GM12878 (cell line): ENCODE measurements at regions not wholly inside any gene's neighbourhood (a gene's known extent, or its start where the extent isn't known, plus 50 kb on each side); places are given as distances from the start of the nearest gene placed in this dataset.

Source experiments
- ATAC-seq: fragments of 200-7000 bp; cut with Tn5 transposase; 3 replicates; pipeline ENCODE4 v1.9.1; 2020; ENCODE audit warnings: mild to moderate bottlenecking, moderate library complexity
- BruUV-seq: library from RNA; stranded (reverse); fragments of 400-500 nt; replicated peaks from 2 replicates; lab custom pipeline; 2021; lab: Mats Ljungman, UMichigan
- CTCF ChIA-PET: fragments of 300-600 bp; sonication (Branson Sonifier 250); formaldehyde crosslinking; extraction: SDS; loops from one replicate; lab custom pipeline; 2021; ENCODE audit warnings: inconsistent platforms; lab: Yijun Ruan, JAX
- POLR2A ChIA-PET: fragments of 350-600 bp; formaldehyde crosslinking; extraction: SDS; loops from one replicate; lab custom pipeline; 2021; ENCODE audit warnings: inconsistent platforms; lab: Charles Lee
- RAD21 ChIA-PET: fragments of 300-600 bp; sonication (Branson Sonifier 250); formaldehyde crosslinking; loops from one replicate; lab custom pipeline; 2023; ENCODE audit warnings: antibody characterized with exemption; ENCODE audit not compliant: unreplicated experiment; lab: Charles Lee
- SMC1A ChIA-PET: fragments of 300-600 bp; sonication (Branson Sonifier 250); formaldehyde crosslinking; loops from one replicate; lab custom pipeline; 2023; ENCODE audit not compliant: unreplicated experiment, uncharacterized antibody; lab: Charles Lee
- DNase-seq: peaks from one replicate; pipeline ENCODE4 v3.0.0-alpha.2; 2011; ENCODE audit warnings: low read depth, low spot score
- FAIRE-seq: peaks from 3 replicates; lab custom pipeline; 2011; peaks lifted over from hg19 to GRCh38; lab: Jason Lieb, UNC
- H2AFZ ChIP-seq: 2 replicates; pipeline ENCODE4 v1.6.0; 2011; ENCODE audit warnings: low read depth, low read length, control low read depth; ENCODE audit not compliant: control insufficient read depth
- H3K27ac ChIP-seq: 2 replicates; pipeline ENCODE4 v1.5.1; 2011; ENCODE audit warnings: control low read depth; ENCODE audit not compliant: control insufficient read depth, insufficient read depth
- H3K27me3 ChIP-seq, 2 experiments: replicated peaks in 1 of 2; 2 replicates each; pipeline versions ENCODE4 v1.6.0 to v1.6.1; 2011; ENCODE audit warnings: low read length in 1 of 2; ENCODE audit not compliant: control insufficient read depth in 2 of 2, insufficient read depth in 2 of 2
- H3K36me3 ChIP-seq, 2 experiments: 2 replicates each; pipeline ENCODE4 v1.5.1; 2011; ENCODE audit warnings: low read length in 1 of 2; ENCODE audit not compliant: control insufficient read depth in 2 of 2, insufficient read depth in 2 of 2
- H3K4me1 ChIP-seq: 2 replicates; pipeline ENCODE4 v1.6.1; 2011; ENCODE audit warnings: mild to moderate bottlenecking, low read length, moderate library complexity, mixed read lengths; ENCODE audit not compliant: control insufficient read depth, insufficient read depth
- H3K4me2 ChIP-seq: 2 replicates; pipeline ENCODE4 v1.6.0; 2011; ENCODE audit warnings: control low read depth; ENCODE audit not compliant: control insufficient read depth, insufficient read depth
- H3K4me3 ChIP-seq: fragments of 200-600 bp; sonication (generic); 2 replicates; pipeline ENCODE4 v1.5.1; 2016
- H3K79me2 ChIP-seq: 2 replicates; pipeline ENCODE4 v1.6.0; 2011; ENCODE audit warnings: low read length; ENCODE audit not compliant: control insufficient read depth, insufficient read depth
- H3K9ac ChIP-seq: 2 replicates; pipeline ENCODE4 v1.8.0; 2011; ENCODE audit warnings: low read length, control low read depth, mixed read lengths; ENCODE audit not compliant: control insufficient read depth, insufficient read depth
- H3K9me3 ChIP-seq: replicated peaks from 3 replicates; pipeline ENCODE4 v1.5.1; 2011; ENCODE audit warnings: mild to moderate bottlenecking, low read length; ENCODE audit not compliant: control insufficient read depth, insufficient read depth
- H4K20me1 ChIP-seq: 2 replicates; pipeline ENCODE4 v1.6.0; 2011; ENCODE audit not compliant: control insufficient read depth, insufficient read depth
- BCL11A ChIP-seq: IDR thresholded peaks from 2 replicates; pipeline ENCODE4 v1.6.1; 2011; ENCODE audit warnings: low read depth, low read length
- CBX5 ChIP-seq: sonication (generic); IDR thresholded peaks from 2 replicates; pipeline ENCODE4 v1.6.1; 2016; ENCODE audit warnings: low read depth, moderate library complexity, mild to moderate bottlenecking, inconsistent platforms
- CHD4 ChIP-seq: fragments of 200-600 bp; sonication (generic); IDR thresholded peaks from 2 replicates; pipeline ENCODE4 v1.6.1; 2016; ENCODE audit warnings: mild to moderate bottlenecking
- FOXK2 ChIP-seq: fragments of 450-650 bp; IDR thresholded peaks from 2 replicates; pipeline ENCODE4 v1.6.1; 2017; ENCODE audit warnings: mild to moderate bottlenecking, moderate library complexity
- HDGF ChIP-seq: fragments of 450-650 bp; IDR thresholded peaks from 2 replicates; pipeline ENCODE4 v1.6.1; 2016; ENCODE audit warnings: antibody characterized with exemption
- IRF5 ChIP-seq: fragments of 450-650 bp; IDR thresholded peaks from 2 replicates; pipeline ENCODE4 v1.6.1; 2017; ENCODE audit warnings: borderline replicate concordance
- JUNB ChIP-seq: IDR thresholded peaks from 2 replicates; pipeline ENCODE4 v1.6.1; 2016; ENCODE audit warnings: antibody characterized with exemption, mild to moderate bottlenecking
- JUND ChIP-seq: IDR thresholded peaks from 2 replicates; pipeline ENCODE4 v1.6.1; 2012; ENCODE audit warnings: low read depth, mild to moderate bottlenecking, low read length, improper control_type of control experiment, moderate library complexity
- KAT2A ChIP-seq: conservative IDR thresholded peaks from 2 replicates; pipeline ENCODE4 v1.6.1; 2011; ENCODE audit warnings: low read depth, low read length; ENCODE audit not compliant: control insufficient read depth
- PAX8 ChIP-seq: fragments of 450-650 bp; IDR thresholded peaks from 2 replicates; pipeline ENCODE4 v1.6.1; 2017; ENCODE audit warnings: mild to moderate bottlenecking, moderate library complexity
- PBX3 ChIP-seq: IDR thresholded peaks from 2 replicates; pipeline ENCODE4 v1.6.1; 2011; ENCODE audit warnings: mild to moderate bottlenecking, low read depth, low read length, moderate library complexity; ENCODE audit not compliant: insufficient replicate concordance
- SIX5 ChIP-seq: IDR thresholded peaks from 2 replicates; pipeline ENCODE4 v1.6.1; 2011; ENCODE audit warnings: mild to moderate bottlenecking, low read depth, low read length, moderate library complexity; ENCODE audit not compliant: severe bottlenecking
- YY1 ChIP-seq: IDR thresholded peaks from 2 replicates; pipeline ENCODE4 v1.6.1; 2011; ENCODE audit warnings: low read depth, mild to moderate bottlenecking, low read length
- WGBS: methylation state at CpG from one replicate; pipeline ENCODE4 v1.1.6; 2016; ENCODE audit warnings: low lambda C conversion rate; ENCODE audit not compliant: insufficient replicate concordance, insufficient coverage; ENCODE audit errors: missing lambda C conversion rate; 5-methylcytosine and 5-hydroxymethylcytosine counted together
- in situ Hi-C: fragments of 300-500 bp; cut with MboI; formaldehyde crosslinking; loops from 9 replicates; pipeline ENCODE4 v1.14.3; 2018; ENCODE audit warnings: mixed read lengths
- intact Hi-C: fragments of 100-400 bp; cut with micrococcal nuclease; formaldehyde crosslinking; loops from one replicate; pipeline ENCODE4 v1.14.2; 2022; ENCODE audit not compliant: unreplicated experiment
- TF ChIP-seq, protein P1 (sequence below), 3 experiments: IDR thresholded peaks in 2 of 3; conservative IDR thresholded peaks in 1 of 3; 2 replicates each; pipeline ENCODE4 v1.5.1; 2011; ENCODE audit warnings: low read depth in 3 of 3, low read length in 3 of 3, mild to moderate bottlenecking in 3 of 3, control low read depth in 2 of 3, moderate library complexity in 2 of 3, inconsistent platforms in 1 of 3, mixed read lengths in 1 of 3; ENCODE audit not compliant: control insufficient read depth in 2 of 3, insufficient read depth in 1 of 3; ENCODE audit errors: extremely low read depth in 1 of 3

- Histone ChIP-seq H3K9me3 (no peaks in the 10 kb centered on the region), H3K9ac (no peak overlapping the region), H2AFZ (no peak overlapping the region), H3K27me3 (no peaks in the 10 kb centered on the region), H3K4me1 (no peaks in the 10 kb centered on the region), H3K4me3 (no peak overlapping the region), H3K36me3 (no peaks in the 10 kb centered on the region), H3K4me2 (no peak overlapping the region), H4K20me1 (no peaks in the 10 kb centered on the region), H3K79me2 (no peaks in the 10 kb centered on the region), H3K27ac (no peak overlapping the region)
- BruUV-seq, result no TSS peak
- DNase-seq, result no peak
- in situ Hi-C loops, result no loop called here
- POLR2A ChIA-PET, result no interaction called here
- CTCF ChIA-PET, result no interaction called here
- TF ChIP-seq JUNB (no peak), KAT2A (no peak), JUND (no peak), IRF5 (no peak)
- intact Hi-C loops, result no loop called here
- no peak for FAIRE-seq
- SMC1A ChIA-PET, result interaction anchor here (1.2 to 1.4 kb wide), 2 partner anchors 17 to 39 kb away, joined by 3 read pairs; no protein-coding TSS in a partner anchor
- RAD21 ChIA-PET, result no interaction called here
- WGBS, result 50% methylated on average over 7 of the region's 7 CpGs
- ATAC-seq, result no peak
Observed at GRCh38 chr9:74132986-74133385, 364.1 kb upstream of the RORB start.

DNA sequence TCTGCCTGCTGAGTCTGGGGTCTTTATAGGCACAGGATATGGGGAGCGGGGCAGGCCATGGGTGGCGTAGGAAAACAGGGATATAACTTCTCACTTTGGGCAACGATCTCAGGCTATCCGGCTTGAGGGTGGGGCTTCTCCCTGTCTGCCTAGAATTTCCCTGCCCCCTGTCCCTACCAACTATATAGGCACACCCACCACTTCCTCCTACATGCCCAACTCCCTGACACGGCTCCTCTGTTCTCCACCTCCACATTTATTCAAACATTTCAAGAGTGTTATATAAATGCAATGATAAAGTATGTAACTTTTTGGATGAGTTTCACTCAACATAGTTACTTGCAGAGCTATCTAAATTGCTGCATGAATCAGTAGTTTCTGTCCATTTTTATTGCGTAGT lies 363.2 kb upstream of the RORB start:
- Histone ChIP-seq H3K79me2 (no peaks in the 10 kb centered on the region), H4K20me1 (no peaks in the 10 kb centered on the region), H3K4me3 (no peak overlapping the region), H3K36me3 (no peaks in the 10 kb centered on the region), H3K9ac (no peak overlapping the region), H2AFZ (no peak overlapping the region), H3K4me1 (no peaks in the 10 kb centered on the region), H3K27ac (no peak overlapping the region), H3K9me3 (no peaks in the 10 kb centered on the region), H3K4me2 (no peak overlapping the region), H3K27me3 (no peaks in the 10 kb centered on the region)
- in situ Hi-C loops, result no loop called here
- FAIRE-seq (no peak), ATAC-seq (no peak), DNase-seq (no peak)
- ChIA-PET RAD21 (no interaction called here), POLR2A (no interaction called here), SMC1A (no interaction called here), CTCF (interaction anchor here (0.6 kb wide), 1 partner anchor 1371 kb away, joined by 4 read pairs; no protein-coding TSS in a partner anchor)
- 48% methylated on average over 6 of the region's 6 CpGs for WGBS
- intact Hi-C loops, result no loop called here
- no TSS peak for BruUV-seq
- TF ChIP-seq PAX8 (no peak), CBX5 (no peak), SIX5 (no peak), CHD4 (no peak), HDGF (no peak), YY1 (no peak), PBX3 (no peak), FOXK2 (no peak), BCL11A (no peak)
- TF ChIP-seq, protein P1, sequence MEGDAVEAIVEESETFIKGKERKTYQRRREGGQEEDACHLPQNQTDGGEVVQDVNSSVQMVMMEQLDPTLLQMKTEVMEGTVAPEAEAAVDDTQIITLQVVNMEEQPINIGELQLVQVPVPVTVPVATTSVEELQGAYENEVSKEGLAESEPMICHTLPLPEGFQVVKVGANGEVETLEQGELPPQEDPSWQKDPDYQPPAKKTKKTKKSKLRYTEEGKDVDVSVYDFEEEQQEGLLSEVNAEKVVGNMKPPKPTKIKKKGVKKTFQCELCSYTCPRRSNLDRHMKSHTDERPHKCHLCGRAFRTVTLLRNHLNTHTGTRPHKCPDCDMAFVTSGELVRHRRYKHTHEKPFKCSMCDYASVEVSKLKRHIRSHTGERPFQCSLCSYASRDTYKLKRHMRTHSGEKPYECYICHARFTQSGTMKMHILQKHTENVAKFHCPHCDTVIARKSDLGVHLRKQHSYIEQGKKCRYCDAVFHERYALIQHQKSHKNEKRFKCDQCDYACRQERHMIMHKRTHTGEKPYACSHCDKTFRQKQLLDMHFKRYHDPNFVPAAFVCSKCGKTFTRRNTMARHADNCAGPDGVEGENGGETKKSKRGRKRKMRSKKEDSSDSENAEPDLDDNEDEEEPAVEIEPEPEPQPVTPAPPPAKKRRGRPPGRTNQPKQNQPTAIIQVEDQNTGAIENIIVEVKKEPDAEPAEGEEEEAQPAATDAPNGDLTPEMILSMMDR (IDR thresholded peaks at IDR 0.05 in 2 of 3, conservative IDR thresholded peaks at IDR 0.05 in 1 of 3; ENCODE audit: control insufficient read depth in 2 of 3, extremely low read depth in 1 of 3, insufficient read depth in 1 of 3, low read depth in 3 of 3, low read length in 3 of 3), result no peak
